ENCODE measurements at regions not wholly inside any gene's neighbourhood (a gene's known extent, or its start where the extent isn't known, plus 50 kb on each side); places are given as distances from the start of the nearest gene placed in this dataset.
"Not testable (repeated sequence)": the region's sequence is repeated elsewhere in the genome, so short reads cannot be mapped to it uniquely, and the experiment has no call there.

DNA sequence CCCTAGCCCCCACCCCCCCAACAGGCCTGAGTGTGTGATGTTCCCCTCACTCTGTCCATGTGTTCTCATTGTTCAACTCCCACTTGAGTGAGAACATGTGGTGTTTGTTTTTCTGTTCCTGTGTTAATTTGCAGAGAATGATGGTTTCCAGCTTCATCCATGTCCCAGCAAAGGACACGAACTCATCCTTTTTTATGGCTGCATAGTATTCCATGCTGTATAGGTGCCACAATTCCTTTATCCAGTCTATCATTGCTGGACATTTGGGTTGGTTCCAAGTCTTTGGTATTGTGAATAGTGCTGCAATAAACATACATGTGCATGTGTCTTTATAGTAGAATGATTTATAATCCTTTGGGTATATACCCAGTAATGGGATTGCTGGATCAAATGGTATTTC, 175.1 kb upstream of the FST start:
- DNase-seq; H3K4me1 Mint-ChIP-seq; H3K4me3 Mint-ChIP-seq; ATAC-seq; H3K27me3 Mint-ChIP-seq; H3K27ac Mint-ChIP-seq; H3K36me3 Mint-ChIP-seq (ENCODE audit: low read depth); H3K9me3 ChIP-seq (ENCODE audit: control insufficient read depth, low read length, poor library complexity, severe bottlenecking): not testable (repeated sequence)

- H3K4me1 Mint-ChIP-seq, result no peaks in the 10 kb centered on the region
- H3K27ac Mint-ChIP-seq, result no peak overlapping the region
- H3K4me3 Mint-ChIP-seq, result no peak overlapping the region
- H3K9me3 ChIP-seq (ENCODE audit: control insufficient read depth, low read length, poor library complexity, severe bottlenecking), result no peaks in the 10 kb centered on the region
- ATAC-seq, result no peak
- no peaks in the 10 kb centered on the region for H3K36me3 Mint-ChIP-seq (ENCODE audit: low read depth)
- no peak for DNase-seq
- peaks cover 6% of the 10 kb centered on the region for H3K27me3 Mint-ChIP-seq
Measured at GRCh38 chr5:53309653-53310052, 170.8 kb upstream of the FST start.

- Mint-ChIP-seq H3K4me1 (no peaks in the 10 kb centered on the region), H3K4me3 (no peak overlapping the region), H3K27me3 (peaks cover 6% of the 10 kb centered on the region), H3K27ac (no peak overlapping the region), H3K36me3 (ENCODE audit: low read depth) (no peaks in the 10 kb centered on the region)
- H3K9me3 ChIP-seq (ENCODE audit: control insufficient read depth, low read length, poor library complexity, severe bottlenecking), result no peaks in the 10 kb centered on the region
- ATAC-seq, result no peak
- no peak for DNase-seq
Measured at GRCh38 chr5:53311681-53312080, 168.7 kb upstream of the FST start.

DNA sequence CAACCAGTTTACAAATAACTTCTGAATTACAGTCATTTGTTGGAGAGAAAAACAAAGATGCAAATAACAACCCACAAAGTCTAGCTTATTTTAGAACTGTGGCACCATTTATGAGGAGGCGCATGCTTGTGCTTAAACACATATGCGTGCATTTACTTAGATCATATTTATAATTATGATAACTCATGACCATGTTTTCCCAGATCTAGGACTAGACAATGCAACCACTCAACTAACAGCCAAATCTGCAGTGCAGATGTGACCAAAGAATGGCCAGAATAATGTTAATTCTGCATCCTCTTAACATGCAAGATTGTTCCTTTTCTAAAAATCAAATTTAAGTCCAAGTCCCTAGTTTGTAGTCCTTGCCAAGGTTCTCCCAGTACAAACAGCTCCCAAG, 167.3 kb upstream of the FST start:
- Mint-ChIP-seq H3K4me3 (no peak overlapping the region), H3K27me3 (peaks cover 6% of the 10 kb centered on the region), H3K36me3 (ENCODE audit: low read depth) (no peaks in the 10 kb centered on the region), H3K4me1 (no peaks in the 10 kb centered on the region), H3K27ac (no peak overlapping the region)
- ATAC-seq (no peak), DNase-seq (no peak)
- no peaks in the 10 kb centered on the region for H3K9me3 ChIP-seq (ENCODE audit: control insufficient read depth, low read length, poor library complexity, severe bottlenecking)

GRCh38 chr5:53318303-53318702, 162.1 kb upstream of the FST start:
- Mint-ChIP-seq H3K27me3 (no peaks in the 10 kb centered on the region), H3K36me3 (ENCODE audit: low read depth) (no peaks in the 10 kb centered on the region), H3K4me1 (no peaks in the 10 kb centered on the region), H3K27ac (no peak overlapping the region), H3K4me3 (no peak overlapping the region)
- H3K9me3 ChIP-seq (ENCODE audit: control insufficient read depth, low read length, poor library complexity, severe bottlenecking), result no peaks in the 10 kb centered on the region
- DNase-seq (no peak), ATAC-seq (no peak)

DNA sequence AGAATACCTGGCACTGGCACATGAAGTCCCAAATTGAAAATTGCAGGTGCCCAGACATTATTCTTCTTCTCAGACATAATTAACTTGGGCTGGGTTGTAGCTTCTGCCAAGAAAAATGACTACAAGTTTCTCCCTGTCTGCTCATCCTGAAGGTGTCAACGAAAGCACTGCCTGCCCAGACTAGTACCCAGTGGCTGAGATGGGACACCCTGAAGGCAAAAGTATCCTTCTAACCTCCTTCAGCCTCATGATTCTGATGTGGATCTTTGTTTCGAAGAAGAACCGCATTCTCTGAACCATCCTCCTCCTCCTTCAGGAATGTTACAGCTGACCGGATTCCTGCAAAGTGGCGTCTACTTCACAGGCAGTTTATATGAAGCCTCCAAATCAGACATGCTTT, 161.1 kb upstream of the FST start:
- Mint-ChIP-seq H3K27ac (no peak overlapping the region), H3K4me1 (no peaks in the 10 kb centered on the region), H3K4me3 (no peak overlapping the region), H3K27me3 (no peaks in the 10 kb centered on the region), H3K36me3 (ENCODE audit: low read depth) (no peaks in the 10 kb centered on the region)
- no peaks in the 10 kb centered on the region for H3K9me3 ChIP-seq (ENCODE audit: control insufficient read depth, low read length, poor library complexity, severe bottlenecking)
- ATAC-seq (no peak), DNase-seq (no peak)

- no peaks in the 10 kb centered on the region for H3K9me3 ChIP-seq (ENCODE audit: control insufficient read depth, low read length, poor library complexity, severe bottlenecking)
- Mint-ChIP-seq H3K4me3 (no peak overlapping the region), H3K27ac (no peak overlapping the region), H3K27me3 (no peaks in the 10 kb centered on the region), H3K36me3 (ENCODE audit: low read depth) (no peaks in the 10 kb centered on the region), H3K4me1 (no peaks in the 10 kb centered on the region)
- no peak for DNase-seq
- ATAC-seq, result no peak
Measured at GRCh38 chr5:53321073-53321472, 159.4 kb upstream of the FST start.

DNA sequence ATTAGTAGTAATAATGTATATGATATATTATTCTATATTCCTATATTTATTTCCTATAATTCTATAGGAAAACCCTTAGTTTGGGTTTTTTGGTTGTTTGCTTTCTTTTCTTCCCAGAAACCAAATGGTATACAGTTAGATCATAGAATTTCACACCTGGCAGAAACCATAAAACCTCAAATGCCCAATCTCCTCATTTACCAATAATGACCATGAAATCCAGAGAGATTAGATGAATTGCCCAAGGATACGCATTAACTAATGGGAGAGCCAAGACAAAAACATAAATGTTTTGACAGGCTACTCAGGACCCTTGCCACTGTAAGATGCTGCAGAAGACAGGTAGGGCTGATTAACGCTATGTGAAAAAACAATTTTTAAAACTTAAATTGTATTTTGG, 158.7 kb upstream of the FST start:
- ATAC-seq, result no peak
- DNase-seq, result no peak
- no peak overlapping the region for H3K4me3 Mint-ChIP-seq
- no peak overlapping the region for H3K27ac Mint-ChIP-seq
- H3K27me3 Mint-ChIP-seq, result no peaks in the 10 kb centered on the region
- H3K4me1 Mint-ChIP-seq, result no peaks in the 10 kb centered on the region
- no peaks in the 10 kb centered on the region for H3K9me3 ChIP-seq (ENCODE audit: control insufficient read depth, low read length, poor library complexity, severe bottlenecking)
- no peaks in the 10 kb centered on the region for H3K36me3 Mint-ChIP-seq (ENCODE audit: low read depth)

GRCh38 chr5:53322257-53322656, 158.2 kb upstream of the FST start:
- DNase-seq (no peak), ATAC-seq (no peak)
- H3K9me3 ChIP-seq (ENCODE audit: control insufficient read depth, low read length, poor library complexity, severe bottlenecking), result no peaks in the 10 kb centered on the region
- Mint-ChIP-seq H3K27ac (no peak overlapping the region), H3K4me1 (no peaks in the 10 kb centered on the region), H3K36me3 (ENCODE audit: low read depth) (no peaks in the 10 kb centered on the region), H3K27me3 (no peaks in the 10 kb centered on the region), H3K4me3 (no peak overlapping the region)

GRCh38 chr5:53323511-53323910, 156.9 kb upstream of the FST start:
- DNase-seq (no peak), ATAC-seq (no peak)
- no peaks in the 10 kb centered on the region for H3K36me3 Mint-ChIP-seq (ENCODE audit: low read depth)
- no peak overlapping the region for H3K27ac Mint-ChIP-seq
- no peaks in the 10 kb centered on the region for H3K27me3 Mint-ChIP-seq
- H3K4me3 Mint-ChIP-seq, result no peak overlapping the region
- no peaks in the 10 kb centered on the region for H3K9me3 ChIP-seq (ENCODE audit: control insufficient read depth, low read length, poor library complexity, severe bottlenecking)
- no peaks in the 10 kb centered on the region for H3K4me1 Mint-ChIP-seq

DNA sequence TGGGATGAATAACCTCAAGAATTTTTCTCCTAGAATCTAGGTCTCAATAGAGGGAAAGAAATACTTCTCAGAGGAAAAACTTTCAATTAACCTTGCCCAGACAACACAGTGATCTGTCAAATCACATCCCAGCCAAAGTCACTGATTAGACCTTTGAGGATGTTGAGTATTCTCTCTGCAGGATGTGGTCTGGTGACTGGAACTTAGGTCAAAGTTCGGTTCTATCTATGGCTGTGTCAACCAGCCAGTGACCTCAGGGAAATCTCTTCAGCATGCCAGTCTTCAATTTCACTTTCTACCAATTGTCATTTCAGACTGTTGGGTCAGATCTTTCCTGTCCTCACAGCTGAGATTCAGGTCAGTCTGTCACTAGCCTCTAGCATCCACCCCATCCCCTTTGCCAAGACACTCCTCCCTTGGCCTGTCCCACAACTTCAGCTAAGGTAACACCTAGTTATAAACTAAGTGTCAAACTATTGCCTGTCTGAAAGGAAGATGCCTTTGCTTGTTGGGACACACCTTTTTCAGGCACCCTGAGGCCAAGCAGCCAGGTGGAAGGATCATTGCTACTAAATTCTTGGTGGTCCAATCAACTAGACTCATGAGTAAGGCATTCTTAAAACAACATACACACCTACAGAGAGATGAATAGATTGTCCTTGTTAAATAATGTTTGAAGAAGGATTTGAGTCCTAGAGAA, 156.3 kb upstream of the FST start:
- DNase-seq, result no peak
- H3K27me3 Mint-ChIP-seq, result no peaks in the 10 kb centered on the region
- no peak overlapping the region for H3K4me3 Mint-ChIP-seq
- no peaks in the 10 kb centered on the region for H3K9me3 ChIP-seq (ENCODE audit: control insufficient read depth, low read length, poor library complexity, severe bottlenecking)
- no peaks in the 10 kb centered on the region for H3K4me1 Mint-ChIP-seq
- ATAC-seq, result no peak
- H3K36me3 Mint-ChIP-seq (ENCODE audit: low read depth), result no peaks in the 10 kb centered on the region
- H3K27ac Mint-ChIP-seq, result no peak overlapping the region

- ATAC-seq (no peak), DNase-seq (no peak)
- Mint-ChIP-seq H3K36me3 (ENCODE audit: low read depth) (no peaks in the 10 kb centered on the region), H3K4me3 (no peak overlapping the region), H3K4me1 (no peaks in the 10 kb centered on the region), H3K27ac (no peak overlapping the region), H3K27me3 (no peaks in the 10 kb centered on the region)
- H3K9me3 ChIP-seq (ENCODE audit: control insufficient read depth, low read length, poor library complexity, severe bottlenecking), result no peaks in the 10 kb centered on the region
Measured at GRCh38 chr5:53326424-53327153, 153.8 kb upstream of the FST start.

DNA sequence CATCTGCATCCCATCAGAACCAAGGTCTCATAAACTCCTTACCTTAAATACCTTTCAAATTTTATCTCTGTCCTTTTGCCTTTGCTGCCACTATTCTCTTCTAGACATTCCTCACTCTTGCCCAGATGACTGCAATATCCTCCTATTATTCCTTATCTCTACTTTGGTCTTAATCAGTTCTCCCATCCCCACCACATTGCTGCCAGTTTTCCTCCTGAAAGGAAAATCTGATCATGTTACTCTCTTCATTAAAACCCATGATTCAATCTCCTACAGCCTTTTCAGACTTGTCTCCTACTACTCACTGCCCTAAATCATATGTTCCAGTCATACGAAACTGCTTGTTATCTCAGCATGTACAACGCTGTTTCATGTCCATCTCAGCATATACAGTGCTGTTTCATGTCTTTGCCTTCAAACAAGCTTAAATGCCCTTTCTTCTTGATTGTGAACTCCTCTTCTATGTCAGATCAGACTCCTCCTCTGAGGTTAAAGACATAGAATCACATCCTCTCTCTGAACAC, 152.6 kb upstream of the FST start:
- ATAC-seq (no peak), DNase-seq (no peak)
- Mint-ChIP-seq H3K27ac (no peak overlapping the region), H3K36me3 (ENCODE audit: low read depth) (no peaks in the 10 kb centered on the region), H3K4me3 (no peak overlapping the region), H3K27me3 (no peaks in the 10 kb centered on the region), H3K4me1 (no peaks in the 10 kb centered on the region)
- no peaks in the 10 kb centered on the region for H3K9me3 ChIP-seq (ENCODE audit: control insufficient read depth, low read length, poor library complexity, severe bottlenecking)

DNA sequence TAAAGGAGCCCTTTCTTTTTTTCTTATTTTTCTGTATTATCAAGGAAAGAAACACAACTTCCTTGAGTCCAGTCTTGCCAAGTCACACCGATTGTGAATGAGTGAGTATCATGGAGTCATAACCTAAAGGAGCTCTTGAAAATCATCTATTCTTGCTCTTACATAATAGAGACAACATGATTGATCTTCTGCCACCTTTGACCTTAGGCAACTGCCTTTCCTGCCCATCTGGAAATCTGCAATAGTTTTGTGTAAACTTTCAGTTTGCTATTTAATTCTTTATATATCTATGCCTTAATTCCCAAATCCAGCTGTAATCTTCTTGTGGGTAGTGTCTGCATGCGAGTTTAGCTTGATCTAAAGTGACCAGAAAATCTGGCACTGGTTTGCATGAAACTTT, 149.9 kb upstream of the FST start:
- no peak overlapping the region for H3K4me3 Mint-ChIP-seq
- ATAC-seq, result no peak
- H3K9me3 ChIP-seq (ENCODE audit: control insufficient read depth, low read length, poor library complexity, severe bottlenecking), result no peaks in the 10 kb centered on the region
- no peak for DNase-seq
- H3K27me3 Mint-ChIP-seq, result peaks cover 6% of the 10 kb centered on the region
- no peaks in the 10 kb centered on the region for H3K4me1 Mint-ChIP-seq
- H3K27ac Mint-ChIP-seq, result no peak overlapping the region
- H3K36me3 Mint-ChIP-seq (ENCODE audit: low read depth), result no peaks in the 10 kb centered on the region
